GM23338 (cell line): ENCODE measurements at regions not wholly inside any gene's neighbourhood (a gene's known extent, or its start where the extent isn't known, plus 50 kb on each side); places are given as distances from the start of the nearest gene placed in this dataset.

Source experiments
- ATAC-seq: fragments of 200-7000 bp; cut with Tn5 transposase; 3 replicates; pipeline ENCODE4 v1.9.1; 2020
- DNase-seq: peaks from one replicate; pipeline ENCODE4 v3.0.0-alpha.2; 2015; ENCODE audit warnings: low spot score
- H2AFZ ChIP-seq: fragments of 200-600 bp; sonication (generic); 2 replicates; pipeline ENCODE4 v1.8.0; 2016; ENCODE audit warnings: antibody characterized with exemption, mild to moderate bottlenecking, moderate library complexity
- H3F3A ChIP-seq: fragments of 200-600 bp; sonication (generic); replicated peaks from 2 replicates; pipeline ENCODE4 v1.8.0; 2017; ENCODE audit warnings: antibody characterized with exemption, mixed run types, low read depth
- H3K27ac ChIP-seq: fragments of 200-600 bp; sonication (generic); 2 replicates; pipeline ENCODE4 v1.6.1; 2016; ENCODE audit warnings: low read depth
- H3K27me3 ChIP-seq: fragments of 200-600 bp; sonication (generic); 2 replicates; pipeline ENCODE4 v1.8.0; 2016; ENCODE audit warnings: mild to moderate bottlenecking, mixed run types, moderate library complexity; ENCODE audit not compliant: insufficient read depth
- H3K36me3 ChIP-seq: fragments of 200-600 bp; sonication (generic); 2 replicates; pipeline ENCODE4 v1.8.0; 2016; ENCODE audit warnings: mild to moderate bottlenecking; ENCODE audit not compliant: insufficient read depth
- H3K4me1 ChIP-seq: fragments of 200-600 bp; sonication (generic); 2 replicates; pipeline ENCODE4 v1.8.0; 2016; ENCODE audit warnings: mild to moderate bottlenecking, moderate library complexity; ENCODE audit not compliant: insufficient read depth
- H3K4me2 ChIP-seq: fragments of 200-600 bp; sonication (generic); 2 replicates; pipeline ENCODE4 v1.7.1; 2017; ENCODE audit warnings: mixed run types
- H3K4me3 ChIP-seq: fragments of 200-600 bp; sonication (generic); 2 replicates; pipeline ENCODE4 v1.6.1; 2016; ENCODE audit warnings: mixed run types
- H3K79me2 ChIP-seq: fragments of 200-600 bp; sonication (generic); replicated peaks from 2 replicates; pipeline ENCODE4 v1.8.0; 2017; ENCODE audit warnings: mild to moderate bottlenecking; ENCODE audit not compliant: insufficient read depth
- H3K9me2 ChIP-seq: fragments of 200-600 bp; sonication (generic); 2 replicates; pipeline ENCODE4 v1.8.0; 2017; ENCODE audit not compliant: insufficient read depth
- H4K20me1 ChIP-seq: fragments of 200-600 bp; sonication (generic); replicated peaks from 2 replicates; pipeline ENCODE4 v1.8.0; 2017; ENCODE audit warnings: mild to moderate bottlenecking; ENCODE audit not compliant: insufficient read depth
- H3K27ac Mint-ChIP-seq: 2 replicates; pipeline ENCODE4 v1.8.0; 2020; ENCODE audit warnings: inconsistent platforms, mild to moderate bottlenecking, moderate library complexity, mixed read lengths
- H3K27me3 Mint-ChIP-seq: 3 replicates; pipeline ENCODE4 v1.8.0; 2022; ENCODE audit warnings: low read depth, mild to moderate bottlenecking, moderate library complexity, mixed read lengths, inconsistent platforms; ENCODE audit not compliant: insufficient read depth, poor library complexity
- H3K36me3 Mint-ChIP-seq: 3 replicates; pipeline ENCODE4 v1.8.0; 2021; ENCODE audit warnings: low read depth, mild to moderate bottlenecking, inconsistent platforms, moderate library complexity, mixed read lengths
- H3K4me1 Mint-ChIP-seq: 3 replicates; pipeline ENCODE4 v1.8.0; 2020; ENCODE audit warnings: mild to moderate bottlenecking, inconsistent platforms, mixed read lengths
- H3K4me3 Mint-ChIP-seq: 3 replicates; pipeline ENCODE4 v1.8.0; 2021; ENCODE audit warnings: moderate library complexity, mild to moderate bottlenecking, inconsistent platforms, mixed read lengths
- H3K9me3 Mint-ChIP-seq: 3 replicates; pipeline ENCODE4 v1.8.0; 2020; ENCODE audit warnings: moderate library complexity, mild to moderate bottlenecking, inconsistent platforms, mixed read lengths
- JUNB ChIP-seq: IDR thresholded peaks from one replicate; pipeline ENCODE4 v1.6.1; 2016; ENCODE audit warnings: antibody characterized with exemption; ENCODE audit not compliant: unreplicated experiment
- NANOG ChIP-seq: IDR thresholded peaks from 2 replicates; pipeline ENCODE4 v1.6.1; 2016; ENCODE audit warnings: antibody characterized with exemption, borderline replicate concordance
- STAT1 ChIP-seq: IDR thresholded peaks from one replicate; pipeline ENCODE4 v1.6.1; 2016; ENCODE audit warnings: antibody characterized with exemption; ENCODE audit not compliant: unreplicated experiment
- ZNF114 ChIP-seq: fragments of 250-450 bp; sonication (Bioruptor Pico); IDR thresholded peaks from 2 replicates; pipeline ENCODE4 v1.5.0; 2020; ENCODE audit warnings: mild to moderate bottlenecking, moderate library complexity
- ZNF331 ChIP-seq: fragments of 250-450 bp; sonication (Bioruptor Pico); IDR thresholded peaks from 2 replicates; pipeline ENCODE4 v1.5.0; 2020; ENCODE audit warnings: low read depth, mild to moderate bottlenecking, moderate library complexity
- TF ChIP-seq, protein P1 (sequence below): fragments of 250-450 bp; sonication (Bioruptor Pico); IDR thresholded peaks from 2 replicates; pipeline ENCODE4 v1.5.0; 2020; ENCODE audit warnings: mild to moderate bottlenecking, moderate library complexity
- TF ChIP-seq, protein P2 (sequence below): IDR thresholded peaks from 2 replicates; pipeline ENCODE4 v1.6.1; 2016; ENCODE audit warnings: antibody characterized with exemption

- DNase-seq (peak; percentile 54), ATAC-seq (no peak)
- H3K36me3 Mint-ChIP-seq, result no peaks in the 10 kb centered on the region
- peaks cover 5% of the 10 kb centered on the region for H3K79me2 ChIP-seq
- no peaks in the 10 kb centered on the region for H3K9me2 ChIP-seq
- H3K27ac Mint-ChIP-seq, result no peak overlapping the region
- no peak for TF ChIP-seq JUNB
- peak overlapping the region; percentile 84 for H3K4me3 Mint-ChIP-seq
- peak overlapping the region; percentile 94 for H3K4me2 ChIP-seq
- H3K36me3 ChIP-seq, result no peaks in the 10 kb centered on the region
- H3K9me3 Mint-ChIP-seq, result no peaks in the 10 kb centered on the region
- peaks cover 26% of the 10 kb centered on the region for H3K27me3 Mint-ChIP-seq
- H4K20me1 ChIP-seq, result no peaks in the 10 kb centered on the region; the same call in 1 of the 2 replicates
- 0 out of 2 replicates have a peak, but pooled peaks cover 4% of the 10 kb centered on the region for H3F3A ChIP-seq
- peaks cover 43% of the 10 kb centered on the region for H3K27me3 ChIP-seq
- peak overlapping the region; percentile 90 for H3K4me3 ChIP-seq
- H3K4me1 Mint-ChIP-seq, result peaks cover 21% of the 10 kb centered on the region
- no peak overlapping the region; the same call in 1 of the 2 replicates for H2AFZ ChIP-seq
- no peak overlapping the region for H3K27ac ChIP-seq
- 0 out of 2 replicates have a peak, but pooled peaks cover 8% of the 10 kb centered on the region for H3K4me1 ChIP-seq
Observed at GRCh38 chr3:69540706-69541581, 155.1 kb upstream of the FRMD4B start.

- H3K27me3 Mint-ChIP-seq, result peaks cover 26% of the 10 kb centered on the region
- Histone ChIP-seq H3K79me2 (peaks cover 5% of the 10 kb centered on the region), H3K4me1 (0 out of 2 replicates have a peak, but pooled peaks cover 8% of the 10 kb centered on the region), H3K27me3 (peaks cover 37% of the 10 kb centered on the region), H4K20me1 (no peaks in the 10 kb centered on the region; the same call in 1 of the 2 replicates), H3K4me3 (no peak overlapping the region), H3F3A (0 out of 2 replicates have a peak, but pooled peaks cover 4% of the 10 kb centered on the region), H3K36me3 (no peaks in the 10 kb centered on the region), H3K4me2 (no peak overlapping the region), H3K9me2 (no peaks in the 10 kb centered on the region), H2AFZ (no peak overlapping the region), H3K27ac (no peak overlapping the region)
- ATAC-seq (no peak), DNase-seq (no peak)
- H3K4me3 Mint-ChIP-seq, result no peak overlapping the region
- no peaks in the 10 kb centered on the region for H3K9me3 Mint-ChIP-seq
- no peak overlapping the region for H3K27ac Mint-ChIP-seq
- no peaks in the 10 kb centered on the region for H3K36me3 Mint-ChIP-seq
- peaks cover 21% of the 10 kb centered on the region for H3K4me1 Mint-ChIP-seq
- TF ChIP-seq, protein P1, sequence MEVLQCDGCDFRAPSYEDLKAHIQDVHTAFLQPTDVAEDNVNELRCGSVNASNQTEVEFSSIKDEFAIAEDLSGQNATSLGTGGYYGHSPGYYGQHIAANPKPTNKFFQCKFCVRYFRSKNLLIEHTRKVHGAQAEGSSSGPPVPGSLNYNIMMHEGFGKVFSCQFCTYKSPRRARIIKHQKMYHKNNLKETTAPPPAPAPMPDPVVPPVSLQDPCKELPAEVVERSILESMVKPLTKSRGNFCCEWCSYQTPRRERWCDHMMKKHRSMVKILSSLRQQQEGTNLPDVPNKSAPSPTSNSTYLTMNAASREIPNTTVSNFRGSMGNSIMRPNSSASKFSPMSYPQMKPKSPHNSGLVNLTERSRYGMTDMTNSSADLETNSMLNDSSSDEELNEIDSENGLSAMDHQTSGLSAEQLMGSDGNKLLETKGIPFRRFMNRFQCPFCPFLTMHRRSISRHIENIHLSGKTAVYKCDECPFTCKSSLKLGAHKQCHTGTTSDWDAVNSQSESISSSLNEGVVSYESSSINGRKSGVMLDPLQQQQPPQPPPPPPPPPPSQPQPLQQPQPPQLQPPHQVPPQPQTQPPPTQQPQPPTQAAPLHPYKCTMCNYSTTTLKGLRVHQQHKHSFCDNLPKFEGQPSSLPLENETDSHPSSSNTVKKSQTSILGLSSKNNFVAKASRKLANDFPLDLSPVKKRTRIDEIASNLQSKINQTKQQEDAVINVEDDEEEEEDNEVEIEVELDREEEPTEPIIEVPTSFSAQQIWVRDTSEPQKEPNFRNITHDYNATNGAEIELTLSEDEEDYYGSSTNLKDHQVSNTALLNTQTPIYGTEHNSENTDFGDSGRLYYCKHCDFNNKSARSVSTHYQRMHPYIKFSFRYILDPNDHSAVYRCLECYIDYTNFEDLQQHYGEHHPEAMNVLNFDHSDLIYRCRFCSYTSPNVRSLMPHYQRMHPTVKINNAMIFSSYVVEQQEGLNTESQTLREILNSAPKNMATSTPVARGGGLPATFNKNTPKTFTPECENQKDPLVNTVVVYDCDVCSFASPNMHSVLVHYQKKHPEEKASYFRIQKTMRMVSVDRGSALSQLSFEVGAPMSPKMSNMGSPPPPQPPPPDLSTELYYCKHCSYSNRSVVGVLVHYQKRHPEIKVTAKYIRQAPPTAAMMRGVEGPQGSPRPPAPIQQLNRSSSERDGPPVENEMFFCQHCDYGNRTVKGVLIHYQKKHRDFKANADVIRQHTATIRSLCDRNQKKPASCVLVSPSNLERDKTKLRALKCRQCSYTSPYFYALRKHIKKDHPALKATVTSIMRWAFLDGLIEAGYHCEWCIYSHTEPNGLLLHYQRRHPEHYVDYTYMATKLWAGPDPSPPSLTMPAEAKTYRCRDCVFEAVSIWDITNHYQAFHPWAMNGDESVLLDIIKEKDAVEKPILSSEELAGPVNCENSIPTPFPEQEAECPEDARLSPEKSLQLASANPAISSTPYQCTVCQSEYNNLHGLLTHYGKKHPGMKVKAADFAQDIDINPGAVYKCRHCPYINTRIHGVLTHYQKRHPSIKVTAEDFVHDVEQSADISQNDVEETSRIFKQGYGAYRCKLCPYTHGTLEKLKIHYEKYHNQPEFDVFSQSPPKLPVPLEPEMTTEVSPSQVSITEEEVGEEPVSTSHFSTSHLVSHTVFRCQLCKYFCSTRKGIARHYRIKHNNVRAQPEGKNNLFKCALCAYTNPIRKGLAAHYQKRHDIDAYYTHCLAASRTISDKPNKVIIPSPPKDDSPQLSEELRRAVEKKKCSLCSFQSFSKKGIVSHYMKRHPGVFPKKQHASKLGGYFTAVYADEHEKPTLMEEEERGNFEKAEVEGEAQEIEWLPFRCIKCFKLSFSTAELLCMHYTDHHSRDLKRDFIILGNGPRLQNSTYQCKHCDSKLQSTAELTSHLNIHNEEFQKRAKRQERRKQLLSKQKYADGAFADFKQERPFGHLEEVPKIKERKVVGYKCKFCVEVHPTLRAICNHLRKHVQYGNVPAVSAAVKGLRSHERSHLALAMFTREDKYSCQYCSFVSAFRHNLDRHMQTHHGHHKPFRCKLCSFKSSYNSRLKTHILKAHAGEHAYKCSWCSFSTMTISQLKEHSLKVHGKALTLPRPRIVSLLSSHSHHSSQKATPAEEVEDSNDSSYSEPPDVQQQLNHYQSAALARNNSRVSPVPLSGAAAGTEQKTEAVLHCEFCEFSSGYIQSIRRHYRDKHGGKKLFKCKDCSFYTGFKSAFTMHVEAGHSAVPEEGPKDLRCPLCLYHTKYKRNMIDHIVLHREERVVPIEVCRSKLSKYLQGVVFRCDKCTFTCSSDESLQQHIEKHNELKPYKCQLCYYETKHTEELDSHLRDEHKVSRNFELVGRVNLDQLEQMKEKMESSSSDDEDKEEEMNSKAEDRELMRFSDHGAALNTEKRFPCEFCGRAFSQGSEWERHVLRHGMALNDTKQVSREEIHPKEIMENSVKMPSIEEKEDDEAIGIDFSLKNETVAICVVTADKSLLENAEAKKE (CRISPR knock-in tag), result no peak
- TF ChIP-seq ZNF114 (CRISPR knock-in tag), result no peak
- TF ChIP-seq ZNF331 (CRISPR knock-in tag), result no peak
- TF ChIP-seq STAT1, result no peak
- TF ChIP-seq, protein P2, sequence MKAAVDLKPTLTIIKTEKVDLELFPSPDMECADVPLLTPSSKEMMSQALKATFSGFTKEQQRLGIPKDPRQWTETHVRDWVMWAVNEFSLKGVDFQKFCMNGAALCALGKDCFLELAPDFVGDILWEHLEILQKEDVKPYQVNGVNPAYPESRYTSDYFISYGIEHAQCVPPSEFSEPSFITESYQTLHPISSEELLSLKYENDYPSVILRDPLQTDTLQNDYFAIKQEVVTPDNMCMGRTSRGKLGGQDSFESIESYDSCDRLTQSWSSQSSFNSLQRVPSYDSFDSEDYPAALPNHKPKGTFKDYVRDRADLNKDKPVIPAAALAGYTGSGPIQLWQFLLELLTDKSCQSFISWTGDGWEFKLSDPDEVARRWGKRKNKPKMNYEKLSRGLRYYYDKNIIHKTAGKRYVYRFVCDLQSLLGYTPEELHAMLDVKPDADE, result no peak
- no peak for TF ChIP-seq NANOG
Observed at GRCh38 chr3:69539134-69539533, 153.2 kb upstream of the FRMD4B start.
